Testis (tissue), 2 donors: ENCODE measurements at regions not wholly inside any gene's neighbourhood (a gene's known extent, or its start where the extent isn't known, plus 50 kb on each side); places are given as distances from the start of the nearest gene placed in this dataset.

Experiments
- DNase-seq: peaks from one replicate; pipeline ENCODE4 v3.0.0-alpha.2; 2019
- H3K27ac ChIP-seq, 2 donors: fragments of 200-600 bp; sonication (generic); one replicate each; pipeline ENCODE4 v1.5.1; 2019
- H3K27me3 ChIP-seq: fragments of 200-600 bp; sonication (generic); one replicate; pipeline ENCODE4 v1.5.1; 2019
- H3K36me3 ChIP-seq: fragments of 200-600 bp; sonication (generic); one replicate; pipeline ENCODE4 v1.5.1; 2017; ENCODE audit warnings: low read depth; ENCODE audit errors: missing control alignments
- H3K4me1 ChIP-seq: fragments of 200-600 bp; sonication (generic); one replicate; pipeline ENCODE4 v1.5.1; 2019
- H3K4me3 ChIP-seq, 2 donors: fragments of 200-600 bp; sonication (generic); one replicate each; pipeline ENCODE4 v1.5.1; 2017 to 2019
- H3K9me3 ChIP-seq: fragments of 200-600 bp; sonication (generic); one replicate; pipeline ENCODE4 v1.5.1; 2017
- POLR2A ChIP-seq: fragments of 450-650 bp; IDR thresholded peaks from one replicate; pipeline ENCODE4 v1.6.1; 2017; ENCODE audit warnings: antibody characterized with exemption, mild to moderate bottlenecking, moderate library complexity
- WGBS, 2 donors: methylation state at CpG; one replicate each; pipeline ENCODE4 v1.1.5; 2018; 5-methylcytosine and 5-hydroxymethylcytosine counted together
- intact Hi-C: fragments of 100-400 bp; cut with DNase I; formaldehyde crosslinking; loops from one replicate; pipeline ENCODE4 v1.15.1; 2023; ENCODE audit warnings: low total_unique reads
- TF ChIP-seq, protein P1 (sequence below), 3 experiments: fragments of 450-650 bp in 2 of 3; fragments of 200-600 bp in 1 of 3; sonication (generic) in 1 of 3; IDR thresholded peaks; one replicate each; pipeline ENCODE4 v1.5.1; 2016 to 2019; ENCODE audit warnings: antibody characterized with exemption in 3 of 3, mild to moderate bottlenecking in 2 of 3, moderate library complexity in 1 of 3

DNA sequence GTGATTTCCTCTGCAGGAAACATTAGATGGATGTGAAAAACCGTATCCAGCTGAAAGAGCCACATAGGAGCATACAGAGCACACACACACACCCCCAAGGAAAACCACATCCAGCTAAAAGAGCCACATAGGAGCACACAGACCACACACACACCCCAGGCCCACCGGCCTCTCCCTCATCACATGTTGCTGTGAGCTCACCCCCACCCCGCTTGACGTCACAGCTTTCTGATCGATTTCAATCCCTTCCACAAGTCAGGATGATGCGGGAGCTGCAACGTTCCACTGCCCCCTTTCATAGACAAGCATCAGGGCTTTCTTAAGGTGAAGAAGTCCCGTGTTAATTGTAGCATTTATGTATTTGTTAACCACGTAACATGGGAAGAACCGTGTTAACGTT, 72.4 kb upstream of the SOX1 start:
- Histone ChIP-seq H3K36me3 (no peaks in the 10 kb centered on the region), H3K9me3 (no peaks in the 10 kb centered on the region), H3K4me3 (no peak overlapping the region), H3K27ac (no peak overlapping the region), H3K27me3 (no peaks in the 10 kb centered on the region), H3K4me1 (no peaks in the 10 kb centered on the region)
- 81 to 89% methylated on average over 11 of the region's 11 CpGs for WGBS, 2 donors
- DNase-seq: no peak
- TF ChIP-seq, protein P1, sequence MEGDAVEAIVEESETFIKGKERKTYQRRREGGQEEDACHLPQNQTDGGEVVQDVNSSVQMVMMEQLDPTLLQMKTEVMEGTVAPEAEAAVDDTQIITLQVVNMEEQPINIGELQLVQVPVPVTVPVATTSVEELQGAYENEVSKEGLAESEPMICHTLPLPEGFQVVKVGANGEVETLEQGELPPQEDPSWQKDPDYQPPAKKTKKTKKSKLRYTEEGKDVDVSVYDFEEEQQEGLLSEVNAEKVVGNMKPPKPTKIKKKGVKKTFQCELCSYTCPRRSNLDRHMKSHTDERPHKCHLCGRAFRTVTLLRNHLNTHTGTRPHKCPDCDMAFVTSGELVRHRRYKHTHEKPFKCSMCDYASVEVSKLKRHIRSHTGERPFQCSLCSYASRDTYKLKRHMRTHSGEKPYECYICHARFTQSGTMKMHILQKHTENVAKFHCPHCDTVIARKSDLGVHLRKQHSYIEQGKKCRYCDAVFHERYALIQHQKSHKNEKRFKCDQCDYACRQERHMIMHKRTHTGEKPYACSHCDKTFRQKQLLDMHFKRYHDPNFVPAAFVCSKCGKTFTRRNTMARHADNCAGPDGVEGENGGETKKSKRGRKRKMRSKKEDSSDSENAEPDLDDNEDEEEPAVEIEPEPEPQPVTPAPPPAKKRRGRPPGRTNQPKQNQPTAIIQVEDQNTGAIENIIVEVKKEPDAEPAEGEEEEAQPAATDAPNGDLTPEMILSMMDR (IDR thresholded peaks at IDR 0.05): no peak
- no peak for TF ChIP-seq POLR2A
- intact Hi-C loops: no loop called here

DNA sequence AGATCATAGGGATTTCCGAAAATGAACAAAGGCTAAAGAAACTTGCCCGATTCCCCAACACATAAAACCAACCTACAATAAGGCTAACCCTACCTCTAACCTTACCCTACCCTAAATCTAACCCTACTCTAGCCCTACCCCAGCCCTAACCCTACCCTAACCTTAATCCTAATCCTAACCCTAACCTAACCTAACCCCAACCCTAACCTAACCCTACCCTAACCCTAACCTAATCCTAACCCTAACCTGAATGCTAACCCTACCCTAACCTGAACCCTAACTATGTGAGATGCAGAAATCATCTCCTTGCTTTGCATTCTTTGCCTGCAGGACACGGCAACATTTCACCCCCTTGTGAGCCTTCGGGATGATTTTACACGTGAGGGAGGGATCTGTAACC, 67.6 kb upstream of the SOX1 start:
- no peak overlapping the region for H3K27ac ChIP-seq
- no peaks in the 10 kb centered on the region for H3K27me3 ChIP-seq
- intact Hi-C loops: no loop called here
- WGBS, 2 donors: 70 to 76% methylated on average over 5 of the region's 5 CpGs
- DNase-seq: no peak
- no peaks in the 10 kb centered on the region for H3K4me1 ChIP-seq
- no peak overlapping the region for H3K4me3 ChIP-seq
- H3K36me3 ChIP-seq: no peaks in the 10 kb centered on the region
- TF ChIP-seq, protein P1 (IDR thresholded peaks at IDR 0.05): no peak
- no peak for TF ChIP-seq POLR2A
- H3K9me3 ChIP-seq: no peaks in the 10 kb centered on the region

DNA sequence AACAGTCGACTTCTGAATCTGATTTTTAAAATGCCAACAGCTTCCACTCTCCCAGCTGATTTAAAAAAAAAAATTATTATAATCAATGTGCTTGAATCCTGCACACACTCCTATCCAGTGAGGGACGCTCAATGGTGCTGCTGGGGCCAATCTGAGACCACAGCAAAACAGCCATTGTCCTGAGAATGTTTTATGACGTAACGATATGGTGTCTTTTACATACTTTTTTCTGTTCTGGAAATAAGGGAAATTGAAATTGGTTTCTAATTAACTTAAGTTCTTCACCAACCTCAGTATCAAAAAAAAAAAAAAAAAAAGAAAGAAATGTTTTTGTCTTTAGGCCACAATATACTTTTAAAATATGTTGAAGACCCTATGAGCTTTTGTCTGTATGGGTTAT, 66.1 kb upstream of the SOX1 start:
- no peaks in the 10 kb centered on the region for H3K27me3 ChIP-seq
- intact Hi-C loops: no loop called here
- WGBS, 2 donors: 84 to 97% methylated on average over 4 of the region's 4 CpGs

DNA sequence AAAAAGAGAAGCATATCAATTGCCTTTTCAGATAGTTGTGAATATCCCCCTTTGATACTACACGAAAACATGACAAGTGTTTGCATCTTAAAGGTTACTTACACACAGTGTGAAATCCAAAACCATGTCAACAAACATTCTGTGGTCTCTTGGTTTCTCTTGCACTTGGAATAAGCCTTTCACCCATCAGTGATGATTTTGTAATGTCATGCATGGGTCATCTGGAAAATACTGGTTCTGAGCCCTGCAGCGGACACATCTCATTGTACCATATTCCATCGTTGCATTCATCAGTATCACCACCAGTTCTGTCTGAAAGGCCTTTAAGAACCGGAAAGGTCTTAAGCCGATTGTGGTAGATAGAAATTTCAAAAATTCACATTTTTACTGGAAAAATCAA, 65.4 kb upstream of the SOX1 start:
- intact Hi-C loops: no loop called here
- WGBS, 2 donors: 88 to 91% methylated on average over 5 of the region's 5 CpGs

More for the DNA sequence above, 66.1 kb upstream of the SOX1 start:
- no peaks in the 10 kb centered on the region for H3K9me3 ChIP-seq
- H3K4me3 ChIP-seq: no peak overlapping the region
- no peak for DNase-seq
- no peaks in the 10 kb centered on the region for H3K36me3 ChIP-seq
- H3K4me1 ChIP-seq: no peaks in the 10 kb centered on the region
- TF ChIP-seq POLR2A: no peak
- TF ChIP-seq, protein P1 (IDR thresholded peaks at IDR 0.05): no peak
- H3K27ac ChIP-seq: no peak overlapping the region

DNA sequence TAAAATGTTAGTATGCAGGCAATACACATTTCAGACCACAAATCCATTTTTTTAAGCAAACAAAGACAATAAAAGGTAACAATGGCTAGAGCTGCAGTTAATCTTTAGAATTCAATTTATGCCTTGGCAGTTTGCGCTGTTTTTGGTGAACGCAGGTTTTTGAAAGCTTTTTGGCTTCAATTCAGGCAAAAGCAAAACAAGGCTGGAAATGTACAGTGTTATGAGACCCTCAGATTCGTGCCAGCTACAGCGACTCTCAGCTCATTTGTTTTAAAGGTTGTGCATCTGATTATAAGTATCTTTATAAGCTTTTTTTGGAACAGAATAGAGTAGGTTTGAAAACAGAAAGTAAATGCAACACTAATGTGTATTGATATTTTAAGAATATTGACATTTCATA, 63.6 kb upstream of the SOX1 start:
- TF ChIP-seq POLR2A: no peak
- TF ChIP-seq, protein P1 (IDR thresholded peaks at IDR 0.05): no peak
- H3K27ac ChIP-seq: no peak overlapping the region
- DNase-seq: no peak
- intact Hi-C loops: no loop called here
- no peaks in the 10 kb centered on the region for H3K9me3 ChIP-seq
- no peaks in the 10 kb centered on the region for H3K36me3 ChIP-seq
- WGBS, 2 donors: 82 to 88% methylated on average over 4 of the region's 4 CpGs
- H3K27me3 ChIP-seq: no peaks in the 10 kb centered on the region
- no peaks in the 10 kb centered on the region for H3K4me1 ChIP-seq
- H3K4me3 ChIP-seq: no peak overlapping the region

More for the DNA sequence above, 65.4 kb upstream of the SOX1 start:
- H3K27me3 ChIP-seq: no peaks in the 10 kb centered on the region
- no peaks in the 10 kb centered on the region for H3K36me3 ChIP-seq
- no peak overlapping the region for H3K27ac ChIP-seq
- H3K4me3 ChIP-seq: no peak overlapping the region
- DNase-seq: no peak
- TF ChIP-seq POLR2A: no peak
- TF ChIP-seq, protein P1 (IDR thresholded peaks at IDR 0.05): no peak
- no peaks in the 10 kb centered on the region for H3K4me1 ChIP-seq
- no peaks in the 10 kb centered on the region for H3K9me3 ChIP-seq
